ENCODE measurements at regions not wholly inside any gene's neighbourhood (a gene's known extent, or its start where the extent isn't known, plus 50 kb on each side); places are given as distances from the start of the nearest gene placed in this dataset.
A peak's percentile ranks its signal among the peaks of the same experiment; 100 is the strongest.
"Not testable (repeated sequence)": the region's sequence is repeated elsewhere in the genome, so short reads cannot be mapped to it uniquely, and the experiment has no call there.

DNA sequence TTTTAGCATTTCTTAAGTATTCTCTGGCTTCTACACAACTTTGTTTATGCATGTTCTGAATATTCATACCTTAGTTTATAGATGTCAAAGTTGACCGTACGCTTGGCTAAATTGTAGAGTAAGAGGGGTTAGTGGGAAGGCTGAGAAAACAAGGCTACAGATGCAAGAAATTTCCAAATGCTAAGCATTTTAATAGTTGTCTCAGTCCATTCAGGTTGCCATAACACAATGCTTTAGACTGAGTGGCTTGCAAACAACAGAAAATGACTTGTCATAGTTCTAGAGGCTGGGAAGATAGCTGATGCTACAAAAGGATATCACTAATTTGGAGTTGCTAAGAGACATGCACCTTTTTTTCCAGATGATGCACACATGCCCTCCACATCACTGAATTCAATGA, 53.0 kb upstream of the C1QTNF3 start:
- in situ Hi-C loops (cut with MboI; ENCODE audit: low pct_unique_long_range_greater_than_20kb, low sequenced_read_pairs); DNase-seq: not testable (repeated sequence)

DNA sequence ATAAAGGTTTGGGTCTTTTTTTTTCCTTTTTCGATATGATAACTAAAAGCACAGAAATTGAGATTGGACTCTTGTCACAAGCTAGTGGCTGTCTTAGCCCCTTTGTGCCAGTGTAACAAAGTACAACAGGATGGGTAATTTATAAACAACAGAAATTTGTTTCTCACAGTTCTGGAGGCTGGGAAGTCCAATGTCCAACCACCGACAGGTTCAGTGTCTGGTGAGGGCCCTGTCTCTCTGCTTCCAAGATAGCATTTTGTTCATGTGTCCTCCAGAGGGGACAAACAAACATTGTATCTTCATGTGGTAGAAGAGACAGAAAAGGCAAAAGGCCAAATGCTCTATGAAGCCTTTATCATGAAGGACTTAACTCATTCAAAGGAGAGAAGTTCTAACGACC, 56.9 kb upstream of the C1QTNF3 start:
- DNase-seq; in situ Hi-C loops (cut with MboI; ENCODE audit: low pct_unique_long_range_greater_than_20kb, low sequenced_read_pairs): not testable (repeated sequence)

DNA sequence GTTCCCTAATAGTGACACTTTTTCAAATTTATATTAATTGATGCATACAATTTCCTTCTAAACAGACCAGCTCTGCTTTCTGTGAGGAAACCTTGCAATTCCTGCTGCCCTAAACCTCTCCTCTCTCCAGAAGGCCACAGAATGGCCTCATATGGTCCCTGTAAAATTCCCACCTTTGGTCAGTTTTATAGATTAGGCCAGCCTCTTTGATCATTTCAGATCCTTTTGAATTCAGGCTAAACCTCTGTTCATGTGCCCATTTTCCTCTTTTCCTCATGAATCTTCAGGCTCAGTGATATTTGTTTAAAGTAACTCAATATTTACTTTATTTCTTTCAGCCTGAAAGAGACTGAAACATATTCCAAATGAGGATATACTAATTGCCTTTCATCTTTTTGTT, 58.6 kb upstream of the C1QTNF3 start:
- in situ Hi-C loops (cut with MboI; ENCODE audit: low pct_unique_long_range_greater_than_20kb, low sequenced_read_pairs); DNase-seq: not testable (repeated sequence)

DNA sequence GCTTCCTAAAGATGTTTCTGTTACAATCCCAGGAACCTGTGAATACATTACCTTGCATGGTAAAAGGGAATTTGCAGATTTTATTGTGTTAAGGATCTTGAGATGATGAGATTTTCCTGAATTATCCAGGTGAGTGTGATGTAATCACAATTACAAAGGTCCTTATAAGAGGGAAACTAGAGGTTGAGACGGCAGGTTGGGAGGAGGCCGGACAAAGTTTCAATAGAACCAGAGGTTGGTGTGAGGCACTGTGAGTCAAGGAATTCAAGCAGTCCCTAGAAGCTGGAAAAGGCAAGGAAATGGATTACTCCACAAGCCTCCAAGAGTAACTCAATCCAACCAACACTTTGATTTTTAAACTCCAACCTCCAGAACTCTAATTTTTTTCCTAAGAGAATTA, 65.9 kb upstream of the C1QTNF3 start:
- in situ Hi-C loops (cut with MboI; ENCODE audit: low pct_unique_long_range_greater_than_20kb, low sequenced_read_pairs); DNase-seq: not testable (repeated sequence)

GRCh38 chr5:34124280-34124679, 81.3 kb upstream of the C1QTNF3 start:
- DNase-seq; in situ Hi-C loops (cut with MboI; ENCODE audit: low pct_unique_long_range_greater_than_20kb, low sequenced_read_pairs): not testable (repeated sequence)

DNA sequence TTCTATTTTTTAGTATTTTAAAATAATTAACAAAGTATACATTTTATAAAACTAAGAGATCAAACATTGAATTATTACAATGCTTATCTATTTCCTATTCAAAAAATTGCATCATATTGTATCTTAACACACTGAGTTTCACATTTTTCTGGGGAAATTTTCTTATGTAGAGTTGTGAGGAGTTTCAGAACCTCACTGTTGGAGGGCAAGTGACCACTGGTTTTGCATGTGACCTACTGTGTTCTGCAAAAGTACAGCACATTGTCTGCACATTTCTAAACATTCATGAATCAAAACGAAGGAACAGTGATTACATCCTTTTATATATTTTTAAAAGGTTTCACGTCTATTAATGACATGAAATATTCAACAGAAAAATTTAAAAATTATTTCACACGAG, 82.3 kb upstream of the C1QTNF3 start:
- DNase-seq; in situ Hi-C loops (cut with MboI; ENCODE audit: low pct_unique_long_range_greater_than_20kb, low sequenced_read_pairs): not testable (repeated sequence)

DNA sequence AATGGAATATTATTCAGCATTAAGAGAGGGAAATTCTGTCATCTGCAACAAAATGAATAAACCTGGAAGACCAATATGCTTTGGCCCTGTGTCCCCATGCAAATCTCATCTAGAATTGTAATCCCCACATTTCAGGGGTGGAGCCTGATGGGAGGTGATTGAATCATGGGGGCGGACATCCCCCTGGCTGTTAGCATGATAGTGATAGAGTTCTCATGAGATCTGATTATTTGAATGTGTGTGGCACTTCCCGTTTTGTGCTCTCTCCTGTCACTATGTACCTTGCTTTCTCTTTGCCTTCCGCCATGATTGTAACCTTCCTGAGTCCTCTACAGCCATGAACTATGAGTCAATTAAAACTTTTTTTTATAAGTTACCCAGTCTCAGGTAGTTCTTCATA, 83.7 kb upstream of the C1QTNF3 start:
- DNase-seq; in situ Hi-C loops (cut with MboI; ENCODE audit: low pct_unique_long_range_greater_than_20kb, low sequenced_read_pairs): not testable (repeated sequence)

- DNase-seq; in situ Hi-C loops (cut with MboI; ENCODE audit: low pct_unique_long_range_greater_than_20kb, low sequenced_read_pairs): not testable (repeated sequence)
Measured at GRCh38 chr5:34127818-34128217, 84.8 kb upstream of the C1QTNF3 start.

- DNase-seq; in situ Hi-C loops (cut with MboI; ENCODE audit: low pct_unique_long_range_greater_than_20kb, low sequenced_read_pairs): not testable (repeated sequence)
Measured at GRCh38 chr5:34128890-34129289, 85.9 kb upstream of the C1QTNF3 start.

GRCh38 chr5:34154988-34155387, 112.0 kb upstream of the C1QTNF3 start:
- in situ Hi-C loops (cut with MboI; ENCODE audit: low pct_unique_long_range_greater_than_20kb, low sequenced_read_pairs): not testable (repeated sequence)

DNA sequence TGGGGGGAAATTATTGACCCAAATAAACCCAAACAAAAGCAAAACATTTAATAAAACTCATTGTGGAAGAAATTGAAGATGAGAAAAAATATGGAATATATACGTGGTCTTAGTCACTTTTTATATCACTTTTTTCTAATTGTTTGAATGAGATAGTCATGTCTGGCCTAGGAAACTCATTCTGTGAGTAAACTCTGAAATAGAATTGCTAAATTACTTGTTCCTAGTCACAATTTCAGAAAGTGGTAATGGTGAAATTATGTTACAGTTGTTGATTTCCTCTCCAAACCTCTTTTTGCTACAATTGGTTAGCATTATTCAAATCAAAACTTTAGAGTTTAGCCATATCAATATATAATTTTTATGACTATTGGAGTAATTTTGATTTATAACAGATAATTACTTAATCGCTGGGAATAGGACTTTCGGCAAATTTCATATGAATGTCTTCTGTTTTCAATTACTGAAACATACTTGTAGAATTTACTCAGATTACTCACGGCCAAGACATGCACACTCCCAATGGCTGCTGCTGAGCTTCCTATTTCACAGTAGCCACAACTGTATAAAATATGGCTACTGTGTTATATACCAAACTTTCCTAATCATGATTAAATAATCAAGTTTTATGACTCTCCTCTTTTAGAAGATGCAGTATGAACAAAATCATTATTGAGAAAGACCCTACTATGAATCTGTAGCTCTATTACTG, 113.8 kb upstream of the C1QTNF3 start:
- in situ Hi-C loops (cut with MboI; ENCODE audit: low pct_unique_long_range_greater_than_20kb, low sequenced_read_pairs); DNase-seq: not testable (repeated sequence)

More at GRCh38 chr5:34154988-34155387, 112.0 kb upstream of the C1QTNF3 start:
- DNase-seq: not testable (repeated sequence)

GRCh38 chr5:34160904-34161303, 117.9 kb upstream of the C1QTNF3 start:
- in situ Hi-C loops (cut with MboI; ENCODE audit: low pct_unique_long_range_greater_than_20kb, low sequenced_read_pairs); DNase-seq: not testable (repeated sequence)

GRCh38 chr5:34171398-34171797, 128.4 kb upstream of the C1QTNF3 start:
- in situ Hi-C loops (cut with MboI; ENCODE audit: low pct_unique_long_range_greater_than_20kb, low sequenced_read_pairs): not testable (repeated sequence)

DNA sequence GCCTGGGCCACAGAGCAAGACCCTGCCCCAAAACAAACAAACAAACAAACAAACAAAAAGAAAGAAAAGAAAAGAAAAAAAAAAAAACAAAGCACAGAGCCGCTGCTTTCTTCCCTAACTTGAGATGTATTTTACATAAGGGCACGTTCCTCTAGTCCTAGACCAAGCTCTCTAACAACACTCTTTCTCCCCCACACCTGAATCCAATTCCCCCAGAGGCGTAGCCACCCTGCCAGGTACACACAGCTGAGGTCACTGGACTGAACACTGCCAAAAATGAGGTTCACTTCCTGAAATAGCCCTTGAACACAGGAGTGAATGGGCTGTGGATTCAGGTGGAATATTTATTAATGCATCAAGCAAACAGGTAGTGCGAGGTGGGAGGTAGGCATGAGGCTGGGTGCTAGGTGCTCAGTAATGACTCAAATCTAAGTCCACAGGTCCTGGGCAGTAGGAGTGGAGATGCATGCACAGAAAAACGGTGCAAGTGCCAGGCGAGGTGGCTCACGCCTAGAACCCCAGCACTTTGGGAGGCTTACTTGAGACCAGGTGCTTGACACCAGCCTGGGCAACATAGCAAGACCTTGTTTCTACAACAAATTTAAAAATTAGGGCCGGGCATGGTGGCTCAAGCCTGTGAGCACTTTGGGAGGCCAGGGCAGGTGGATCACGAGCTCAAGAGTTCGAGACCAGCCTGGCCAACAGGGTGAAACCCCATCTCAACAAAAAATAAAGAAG, 136.6 kb upstream of the C1QTNF3 start:
- DNase-seq: peak; percentile 3

More at GRCh38 chr5:34171398-34171797, 128.4 kb upstream of the C1QTNF3 start:
- not testable (repeated sequence) for DNase-seq

GRCh38 chr5:34180225-34180624, 137.2 kb upstream of the C1QTNF3 start:
- DNase-seq; in situ Hi-C loops (cut with MboI; ENCODE audit: low pct_unique_long_range_greater_than_20kb, low sequenced_read_pairs): not testable (repeated sequence)

More for the DNA sequence above, 136.6 kb upstream of the C1QTNF3 start:
- in situ Hi-C loops (cut with MboI; ENCODE audit: low pct_unique_long_range_greater_than_20kb, low sequenced_read_pairs): not testable (repeated sequence)

DNA sequence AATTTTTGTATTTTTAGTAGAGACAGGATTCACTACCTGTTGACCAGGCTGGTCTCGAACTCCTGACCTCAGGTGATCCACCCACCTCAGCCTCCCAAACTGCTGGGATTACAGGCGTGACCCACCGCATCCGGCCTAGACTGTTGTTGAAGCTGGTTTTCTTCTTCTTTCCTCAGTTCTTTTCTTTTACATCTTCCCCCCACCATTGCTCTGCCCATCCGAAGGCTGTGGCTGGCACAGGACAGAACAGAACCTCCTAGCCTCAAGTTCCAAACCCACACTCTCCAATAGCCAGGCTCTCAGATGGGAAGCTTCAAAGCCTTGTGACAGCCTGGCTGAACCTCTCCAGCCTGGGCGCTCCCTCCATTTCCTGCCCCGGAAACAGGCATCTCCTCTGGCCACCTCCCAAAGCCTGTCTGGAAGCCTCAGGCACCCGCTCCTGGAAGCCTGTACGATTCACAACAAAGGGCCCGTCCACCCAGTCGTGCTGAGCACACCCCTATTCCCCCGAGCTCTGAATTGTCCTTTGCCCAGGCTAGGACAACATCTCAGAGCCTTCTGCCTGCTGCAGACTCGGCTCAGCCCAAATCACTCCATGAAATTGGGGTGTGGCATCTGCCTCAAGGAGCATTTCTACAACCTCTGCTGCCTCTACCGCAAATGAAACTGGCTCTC, 138.1 kb upstream of the C1QTNF3 start:
- DNase-seq; in situ Hi-C loops (cut with MboI; ENCODE audit: low pct_unique_long_range_greater_than_20kb, low sequenced_read_pairs): not testable (repeated sequence)

DNA sequence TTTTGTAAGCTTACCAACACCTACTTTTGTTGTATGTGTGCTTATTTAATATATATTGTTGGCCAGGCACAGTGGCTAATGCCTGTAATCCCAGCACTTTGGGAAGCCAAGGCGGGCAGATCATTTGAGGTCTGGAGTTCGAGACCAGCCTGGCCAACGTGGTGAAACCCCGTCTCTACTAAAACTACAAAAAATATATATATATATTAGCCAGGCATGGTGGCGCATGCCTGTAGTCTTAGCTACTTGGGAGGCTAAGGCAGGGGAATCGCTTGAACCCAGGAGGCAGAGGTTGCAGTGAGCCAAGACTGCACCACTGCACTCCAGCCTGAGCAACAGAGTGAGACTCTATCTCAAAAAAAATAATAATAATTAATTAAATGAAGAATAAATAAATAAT, 142.0 kb upstream of the C1QTNF3 start:
- DNase-seq; in situ Hi-C loops (cut with MboI; ENCODE audit: low pct_unique_long_range_greater_than_20kb, low sequenced_read_pairs): not testable (repeated sequence)

DNA sequence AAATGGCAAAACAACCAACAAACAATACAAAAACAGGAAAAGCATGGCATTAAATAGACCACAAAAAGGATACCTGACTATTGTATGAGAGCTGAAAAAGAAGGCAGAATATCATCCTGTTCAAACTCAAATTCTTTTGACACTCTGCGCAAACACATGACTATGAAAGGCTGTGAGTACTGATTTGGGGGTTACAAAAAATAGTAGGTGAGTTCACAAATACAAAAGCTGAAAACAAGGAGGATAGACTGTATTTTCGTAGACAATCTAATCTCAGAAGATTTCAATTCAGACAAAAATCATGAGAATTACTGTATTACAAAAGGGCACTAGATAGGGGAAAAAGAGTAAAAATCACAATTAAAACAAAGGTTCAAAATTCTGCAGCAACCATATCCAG, 142.6 kb upstream of the C1QTNF3 start:
- in situ Hi-C loops (cut with MboI; ENCODE audit: low pct_unique_long_range_greater_than_20kb, low sequenced_read_pairs): not testable (repeated sequence)
- DNase-seq: peak; percentile 16

GRCh38 chr5:34186108-34186507, 143.1 kb upstream of the C1QTNF3 start:
- in situ Hi-C loops (cut with MboI; ENCODE audit: low pct_unique_long_range_greater_than_20kb, low sequenced_read_pairs); DNase-seq: not testable (repeated sequence)

DNA sequence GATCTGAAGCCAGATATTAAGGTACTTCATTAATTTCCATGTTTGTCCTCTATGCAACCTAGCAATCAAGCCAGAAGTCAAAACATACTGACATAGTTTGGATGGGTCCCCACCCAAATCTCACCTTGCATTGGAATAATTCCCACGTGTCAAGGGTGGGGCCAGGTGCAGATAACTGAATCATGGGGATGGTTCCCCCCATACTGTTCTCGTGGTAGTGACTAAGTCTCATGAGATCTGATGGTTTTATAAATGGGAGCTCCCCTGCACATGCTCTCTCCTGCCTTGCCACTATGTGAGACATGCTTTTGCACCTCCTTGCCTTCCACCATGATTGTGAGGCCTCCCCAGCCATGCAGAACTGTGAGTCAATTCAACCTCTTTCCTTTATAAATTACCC, 143.9 kb upstream of the C1QTNF3 start:
- peak; percentile 1 for DNase-seq
- in situ Hi-C loops (cut with MboI; ENCODE audit: low pct_unique_long_range_greater_than_20kb, low sequenced_read_pairs): not testable (repeated sequence)
